ENCODE measurements at regions not wholly inside any gene's neighbourhood (a gene's known extent, or its start where the extent isn't known, plus 50 kb on each side); places are given as distances from the start of the nearest gene placed in this dataset.

DNA sequence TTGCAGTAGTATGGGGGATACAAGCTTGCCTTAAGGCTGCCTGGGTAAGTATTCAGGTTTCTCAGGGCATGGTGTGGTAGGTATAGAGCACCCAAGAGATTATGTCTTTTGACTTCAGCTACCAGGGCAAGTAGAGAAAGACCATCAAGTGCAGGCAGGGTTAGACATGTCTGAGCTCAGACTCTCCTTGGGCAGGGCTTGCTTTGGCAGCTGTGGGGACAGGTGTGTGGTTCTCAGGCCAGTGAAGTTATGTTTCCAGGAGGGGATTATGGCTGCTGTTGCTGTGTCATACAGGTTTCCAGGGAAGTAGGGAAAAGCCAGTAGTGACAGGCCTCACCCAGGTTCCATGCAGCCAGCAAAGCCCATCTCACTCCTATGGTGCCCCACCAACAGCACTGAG, 1040.4 kb downstream of the FLRT2 start:
- TF ChIP-seq, protein P1, sequence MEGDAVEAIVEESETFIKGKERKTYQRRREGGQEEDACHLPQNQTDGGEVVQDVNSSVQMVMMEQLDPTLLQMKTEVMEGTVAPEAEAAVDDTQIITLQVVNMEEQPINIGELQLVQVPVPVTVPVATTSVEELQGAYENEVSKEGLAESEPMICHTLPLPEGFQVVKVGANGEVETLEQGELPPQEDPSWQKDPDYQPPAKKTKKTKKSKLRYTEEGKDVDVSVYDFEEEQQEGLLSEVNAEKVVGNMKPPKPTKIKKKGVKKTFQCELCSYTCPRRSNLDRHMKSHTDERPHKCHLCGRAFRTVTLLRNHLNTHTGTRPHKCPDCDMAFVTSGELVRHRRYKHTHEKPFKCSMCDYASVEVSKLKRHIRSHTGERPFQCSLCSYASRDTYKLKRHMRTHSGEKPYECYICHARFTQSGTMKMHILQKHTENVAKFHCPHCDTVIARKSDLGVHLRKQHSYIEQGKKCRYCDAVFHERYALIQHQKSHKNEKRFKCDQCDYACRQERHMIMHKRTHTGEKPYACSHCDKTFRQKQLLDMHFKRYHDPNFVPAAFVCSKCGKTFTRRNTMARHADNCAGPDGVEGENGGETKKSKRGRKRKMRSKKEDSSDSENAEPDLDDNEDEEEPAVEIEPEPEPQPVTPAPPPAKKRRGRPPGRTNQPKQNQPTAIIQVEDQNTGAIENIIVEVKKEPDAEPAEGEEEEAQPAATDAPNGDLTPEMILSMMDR (conservative IDR thresholded peaks at IDR 0.05) = no peak
- TF ChIP-seq ZFX (IDR thresholded peaks at IDR 0.05) = no peak

All from C4-2B (cell line).